GM12874 (cell line): ENCODE measurements at regions not wholly inside any gene's neighbourhood (a gene's known extent, or its start where the extent isn't known, plus 50 kb on each side); places are given as distances from the start of the nearest gene placed in this dataset.

Experiments
- TF ChIP-seq, protein P1 (sequence below): IDR thresholded peaks from 2 replicates; pipeline ENCODE4 v1.5.1; 2011; ENCODE audit warnings: low read depth, mild to moderate bottlenecking, control low read depth, low read length, moderate library complexity; ENCODE audit not compliant: insufficient read depth

- TF ChIP-seq, protein P1, sequence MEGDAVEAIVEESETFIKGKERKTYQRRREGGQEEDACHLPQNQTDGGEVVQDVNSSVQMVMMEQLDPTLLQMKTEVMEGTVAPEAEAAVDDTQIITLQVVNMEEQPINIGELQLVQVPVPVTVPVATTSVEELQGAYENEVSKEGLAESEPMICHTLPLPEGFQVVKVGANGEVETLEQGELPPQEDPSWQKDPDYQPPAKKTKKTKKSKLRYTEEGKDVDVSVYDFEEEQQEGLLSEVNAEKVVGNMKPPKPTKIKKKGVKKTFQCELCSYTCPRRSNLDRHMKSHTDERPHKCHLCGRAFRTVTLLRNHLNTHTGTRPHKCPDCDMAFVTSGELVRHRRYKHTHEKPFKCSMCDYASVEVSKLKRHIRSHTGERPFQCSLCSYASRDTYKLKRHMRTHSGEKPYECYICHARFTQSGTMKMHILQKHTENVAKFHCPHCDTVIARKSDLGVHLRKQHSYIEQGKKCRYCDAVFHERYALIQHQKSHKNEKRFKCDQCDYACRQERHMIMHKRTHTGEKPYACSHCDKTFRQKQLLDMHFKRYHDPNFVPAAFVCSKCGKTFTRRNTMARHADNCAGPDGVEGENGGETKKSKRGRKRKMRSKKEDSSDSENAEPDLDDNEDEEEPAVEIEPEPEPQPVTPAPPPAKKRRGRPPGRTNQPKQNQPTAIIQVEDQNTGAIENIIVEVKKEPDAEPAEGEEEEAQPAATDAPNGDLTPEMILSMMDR: no peak
These were observed 99.6 kb downstream of the LURAP1L start for GRCh38 chr9:12874395-12874794.

DNA sequence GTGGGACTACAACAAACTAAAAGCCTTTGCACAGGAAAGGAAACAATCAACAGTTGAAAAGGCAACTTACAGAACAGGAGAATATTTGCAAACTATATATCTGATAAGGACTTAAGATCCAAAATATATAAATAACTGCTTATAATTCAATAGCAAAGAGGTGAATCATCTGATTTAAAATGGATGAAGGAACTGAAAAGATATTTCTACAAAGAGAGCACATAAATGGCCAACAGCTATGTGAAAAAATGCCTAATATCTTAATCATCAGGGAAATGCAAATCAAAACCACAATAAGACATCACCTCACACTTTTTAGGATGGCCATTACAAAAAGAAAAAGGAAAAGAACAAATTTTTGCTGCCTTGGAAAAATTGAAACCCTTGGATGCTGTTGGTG lies 100.4 kb downstream of the LURAP1L start:
- TF ChIP-seq, protein P1: no peak

DNA sequence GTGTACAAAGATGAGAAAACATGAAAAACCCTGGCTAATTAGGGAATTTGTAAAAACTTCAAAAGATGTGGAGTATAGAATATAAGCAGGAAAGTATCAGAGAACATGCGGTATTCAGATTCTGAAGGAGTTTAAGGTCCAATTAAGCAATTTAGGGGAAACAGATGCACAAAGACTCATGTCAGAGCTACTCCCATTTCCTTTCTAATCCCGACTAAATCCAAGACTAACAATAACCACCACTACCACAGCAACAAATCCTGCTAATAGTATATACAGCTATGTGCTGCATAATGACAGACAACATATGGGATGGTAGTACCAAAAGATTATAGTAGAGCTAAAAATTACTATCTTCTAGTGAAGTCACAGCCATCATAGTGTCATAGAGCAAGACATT lies 102.1 kb downstream of the LURAP1L start:
- TF ChIP-seq, protein P1: no peak

DNA sequence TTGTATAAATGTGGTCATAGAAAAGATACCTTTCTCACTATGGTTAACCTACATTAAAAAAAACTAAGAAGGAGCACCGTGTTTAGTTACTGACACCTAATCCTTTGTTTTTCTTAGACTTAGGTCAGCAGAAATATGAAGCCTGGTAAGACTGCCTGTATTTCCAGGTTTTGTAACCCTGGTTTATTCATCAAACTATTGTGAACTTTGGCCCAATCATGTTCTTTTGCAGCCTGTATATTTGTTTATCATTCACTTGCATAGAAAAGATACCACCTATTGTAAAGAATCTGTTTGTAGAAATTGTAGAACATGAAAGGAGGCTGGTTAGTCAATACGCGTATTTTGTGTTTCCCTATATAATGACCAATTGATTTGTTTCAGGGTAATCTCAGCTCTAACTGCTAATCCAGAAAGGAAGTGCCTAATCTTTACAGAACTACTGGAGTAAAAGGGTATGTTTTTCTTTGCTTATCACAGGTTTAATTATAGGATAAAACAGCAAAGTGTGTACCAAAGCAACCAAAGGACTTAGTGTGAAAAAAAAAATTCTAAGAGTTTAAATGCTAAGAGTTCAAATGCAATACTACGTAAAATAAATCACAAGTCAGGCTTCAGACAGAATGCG lies 103.6 kb downstream of the LURAP1L start:
- TF ChIP-seq, protein P1: no peak

DNA sequence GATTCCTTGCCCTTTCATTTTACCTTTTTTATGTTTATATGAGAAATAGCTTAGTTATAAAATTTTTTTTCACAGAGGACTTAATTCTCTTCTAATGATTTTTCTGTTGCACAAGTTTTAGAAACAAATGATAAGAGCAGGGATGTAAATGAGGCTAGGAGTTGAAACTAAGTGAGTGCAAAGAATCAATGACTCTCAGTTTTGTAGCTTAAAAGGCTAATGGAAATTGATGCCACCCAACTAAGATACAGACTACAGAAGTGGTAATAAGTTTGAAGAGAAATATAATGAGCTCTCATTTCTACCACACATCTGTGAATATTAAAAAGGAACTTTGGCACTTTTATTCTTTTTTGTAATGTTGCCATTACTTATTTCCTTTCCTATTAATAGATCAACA lies 105.1 kb downstream of the LURAP1L start:
- TF ChIP-seq, protein P1: no peak

DNA sequence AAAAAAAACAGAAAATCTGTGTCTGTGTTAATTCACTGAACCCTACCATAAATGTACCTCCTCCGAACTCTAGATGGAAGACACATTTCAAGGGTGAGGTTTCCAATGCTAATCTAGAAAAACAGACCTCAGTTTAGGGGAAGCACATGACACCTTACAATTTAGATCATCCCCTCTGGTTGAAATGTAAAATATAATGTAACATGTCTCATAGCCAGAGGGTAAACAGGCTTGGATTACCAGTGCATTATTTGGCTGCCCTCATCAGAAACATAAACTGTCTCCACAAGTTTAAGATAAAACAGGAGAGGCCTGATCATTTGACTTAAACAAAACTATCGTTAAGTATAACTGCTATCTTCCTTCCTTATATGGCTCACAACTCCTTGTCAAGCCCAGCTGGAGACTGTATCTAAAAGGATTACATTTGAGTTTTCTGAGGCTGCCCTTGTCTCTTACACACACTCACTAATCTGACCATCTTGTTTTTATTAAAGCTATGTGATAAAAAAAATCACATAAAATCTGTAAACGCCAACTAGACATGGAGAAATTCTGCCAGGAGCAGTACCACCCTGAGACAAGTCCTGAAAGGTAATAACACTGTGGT lies 105.7 kb downstream of the LURAP1L start:
- TF ChIP-seq, protein P1: no peak

- TF ChIP-seq, protein P1: no peak
These were observed 107.6 kb downstream of the LURAP1L start for GRCh38 chr9:12882430-12882829.
